OCI-LY1 (cell line): ENCODE measurements at regions not wholly inside any gene's neighbourhood (a gene's known extent, or its start where the extent isn't known, plus 50 kb on each side); places are given as distances from the start of the nearest gene placed in this dataset.
"Not testable (repeated sequence)": the region's sequence is repeated elsewhere in the genome, so short reads cannot be mapped to it uniquely, and the experiment has no call there.

Experiments used
- CTCF ChIP-seq: fragments of 200-600 bp; sonication (generic), shearing (Covaris generic); IDR thresholded peaks from 2 replicates; pipeline ENCODE4 v1.5.1; 2017; ENCODE audit warnings: mild to moderate bottlenecking, antibody characterized with exemption, low read length, moderate library complexity, mixed read lengths
- EZH2 ChIP-seq: fragments of 200-600 bp; sonication (generic), shearing (Covaris generic); IDR thresholded peaks from 2 replicates; pipeline ENCODE4 v1.8.0; 2017; ENCODE audit warnings: borderline replicate concordance, mixed run types, mild to moderate bottlenecking, antibody characterized with exemption, low read length, moderate library complexity, mixed read lengths

GRCh38 chr6:27544135-27544534 is 71.2 kb upstream of the ZNF184 start:
- not testable (repeated sequence) for TF ChIP-seq CTCF, EZH2
